ENCODE measurements at regions not wholly inside any gene's neighbourhood (a gene's known extent, or its start where the extent isn't known, plus 50 kb on each side); places are given as distances from the start of the nearest gene placed in this dataset.

DNA sequence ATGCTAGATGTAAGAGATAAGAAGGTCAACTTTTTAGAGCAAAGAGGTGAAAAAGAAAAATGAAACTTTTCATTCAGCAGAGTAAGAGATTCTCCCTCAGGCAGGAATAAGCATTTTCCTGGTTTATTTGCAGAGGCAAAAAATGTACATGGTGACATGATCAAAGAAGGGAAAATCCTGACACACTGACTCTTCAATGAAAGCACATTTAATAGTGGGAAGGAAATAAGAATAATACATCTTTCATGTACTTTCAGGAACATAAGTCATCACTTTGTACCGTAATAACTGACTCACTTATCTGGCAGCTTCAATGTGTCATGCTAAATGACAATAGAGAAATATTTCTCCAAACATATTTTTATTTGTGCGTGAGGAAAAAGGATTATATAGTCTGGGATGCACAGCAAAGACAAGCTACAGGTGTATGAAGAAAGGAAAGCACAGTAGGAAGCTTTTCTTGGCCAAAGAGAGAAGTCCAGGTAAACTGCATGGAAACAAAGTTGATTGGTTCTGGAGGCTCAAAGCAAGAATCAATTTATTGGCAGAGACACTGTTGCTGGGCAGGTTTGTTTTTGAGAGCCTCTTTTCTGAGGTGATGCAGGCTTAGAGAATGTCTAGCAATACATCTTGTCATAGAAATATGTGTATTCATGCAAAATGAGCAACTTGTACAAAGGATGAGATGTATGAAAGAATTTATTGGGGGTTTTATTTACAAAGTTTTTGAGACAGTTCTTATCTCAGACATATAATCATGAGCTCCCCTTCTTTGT is 1409.0 kb downstream of the PLA2G4A start:
- no peak for DNase-seq

DNA sequence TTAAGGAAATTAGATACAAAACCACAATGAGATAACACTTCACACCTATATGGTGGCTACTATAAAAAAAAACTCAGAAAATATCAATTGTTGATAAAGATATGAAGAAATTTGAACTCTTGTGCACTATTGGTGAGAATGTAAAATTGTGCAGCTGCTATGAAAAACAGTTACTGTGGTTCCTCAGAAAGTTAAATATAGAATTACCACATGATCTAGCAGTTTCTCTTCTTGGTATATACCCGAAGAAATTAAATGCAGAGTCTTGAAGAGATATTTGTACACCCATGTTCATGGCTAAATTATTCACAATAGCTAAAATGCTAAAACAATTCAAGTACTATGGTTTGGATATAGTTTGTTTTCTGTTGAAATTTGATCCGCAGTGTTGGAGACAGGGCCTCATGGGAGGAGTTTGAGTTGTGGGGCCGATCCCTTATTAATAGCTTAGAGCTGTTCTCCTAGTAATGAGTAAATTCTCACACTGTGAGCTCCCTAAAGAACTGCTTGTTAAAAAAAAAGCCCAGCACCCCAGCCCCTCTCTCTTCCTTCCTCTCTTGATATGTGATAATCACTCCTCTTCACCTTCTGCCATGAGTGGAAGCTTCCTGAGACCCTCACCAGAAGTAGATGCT is 1412.1 kb downstream of the PLA2G4A start:
- no peak for DNase-seq

GRCh38 chr1:188241629-188242028 is 1412.9 kb downstream of the PLA2G4A start:
- no peak for DNase-seq

GRCh38 chr1:188243456-188243855 is 1414.7 kb downstream of the PLA2G4A start:
- DNase-seq = no peak

DNA sequence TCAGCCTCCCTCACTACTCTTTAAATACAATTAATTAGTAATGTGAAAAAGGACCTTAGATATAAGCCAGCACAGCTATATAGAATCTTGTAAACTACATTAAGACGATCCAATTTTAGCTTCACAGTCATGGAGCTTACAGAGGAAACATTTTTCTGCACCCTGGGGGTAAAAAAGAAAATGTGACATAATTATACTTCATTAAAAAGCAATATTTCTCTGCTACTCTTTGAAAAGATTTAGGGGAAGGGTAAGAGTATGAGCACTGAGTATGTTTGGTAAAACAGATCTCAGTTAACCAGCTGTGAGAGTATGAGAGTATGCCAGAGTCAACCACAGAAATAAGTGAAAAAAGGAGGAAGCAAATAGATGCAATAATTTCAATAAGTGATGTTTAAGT is 1415.9 kb downstream of the PLA2G4A start:
- no peak for DNase-seq

DNA sequence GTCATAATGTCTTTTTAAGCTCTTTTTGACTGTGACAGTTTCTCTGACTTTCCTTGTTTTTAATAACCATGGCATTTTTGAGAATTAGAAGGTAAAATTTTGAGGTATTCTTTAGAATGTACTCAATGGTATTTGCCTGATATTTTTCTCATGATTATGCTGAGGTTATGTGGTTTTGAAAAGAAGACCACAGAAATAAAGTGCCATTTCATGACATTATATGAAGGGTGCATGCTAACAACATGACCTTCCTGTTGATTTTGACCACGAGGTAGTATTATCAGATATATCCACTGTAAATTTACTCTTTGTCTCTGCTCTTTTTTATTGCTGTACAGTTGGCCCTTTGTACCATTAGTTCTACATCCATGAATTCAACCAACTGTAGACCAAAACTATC is 1418.5 kb downstream of the PLA2G4A start:
- no peak for DNase-seq

GRCh38 chr1:188249811-188250210 is 1421.1 kb downstream of the PLA2G4A start:
- no peak for DNase-seq

GRCh38 chr1:188251036-188251435 is 1422.3 kb downstream of the PLA2G4A start:
- DNase-seq = no peak

DNA sequence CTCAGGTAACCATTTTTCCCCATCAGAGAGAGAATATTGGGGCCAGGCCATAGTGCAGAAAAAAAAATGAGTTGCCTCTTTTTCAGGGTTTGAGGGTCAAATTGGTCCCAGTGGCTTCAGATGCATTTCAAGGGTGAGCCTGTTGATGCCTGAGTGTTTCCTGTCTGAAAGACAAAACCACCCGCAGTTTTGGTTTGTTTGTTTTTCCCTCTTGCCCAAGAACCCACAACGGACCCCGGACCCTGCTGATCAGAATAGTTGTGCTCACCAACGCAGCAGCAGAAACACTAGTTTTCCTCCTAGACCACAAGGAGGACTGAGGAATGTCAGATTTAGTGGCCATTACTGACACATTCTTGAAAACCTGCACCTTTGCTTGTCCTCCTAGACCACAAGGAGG is 1433.1 kb downstream of the PLA2G4A start:
- no peak for DNase-seq

DNA sequence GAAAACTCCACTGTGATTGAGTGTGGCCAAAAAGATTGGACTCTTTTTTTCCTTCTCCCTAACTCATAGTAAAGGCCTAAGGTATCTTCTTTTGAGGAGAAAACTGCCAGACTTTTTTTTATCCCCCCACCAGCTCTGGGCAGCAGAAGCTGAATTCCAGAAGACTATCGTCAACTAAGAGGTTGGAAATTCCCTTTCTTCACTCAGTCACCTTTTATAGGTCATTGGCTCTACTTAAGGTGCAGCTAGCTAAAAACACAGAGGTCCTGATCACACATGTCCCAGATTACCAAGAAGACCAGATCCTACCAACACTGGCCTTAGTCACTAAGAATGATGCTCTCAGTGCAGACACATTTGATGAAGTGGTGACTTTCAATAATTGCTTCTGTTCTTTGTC is 1441.2 kb downstream of the PLA2G4A start:
- no peak for DNase-seq

DNA sequence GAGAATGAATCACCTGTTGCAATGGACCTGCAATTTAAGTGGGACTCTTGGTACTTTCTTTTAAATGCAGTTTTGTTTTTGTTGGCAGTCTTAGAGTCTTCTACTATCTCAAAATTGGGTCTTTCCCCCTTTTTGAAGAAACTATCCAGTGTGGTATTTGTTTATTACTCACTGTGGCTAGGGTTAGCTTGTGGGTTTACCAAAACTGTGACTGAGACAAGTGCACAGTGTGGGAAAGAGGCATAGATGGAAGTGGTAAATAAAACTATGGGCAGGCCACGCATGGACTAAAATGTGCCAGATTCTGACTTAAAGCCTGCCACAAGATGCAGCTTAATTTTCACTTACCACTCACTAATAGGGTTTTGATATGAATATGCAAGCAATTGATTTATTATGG is 1441.7 kb downstream of the PLA2G4A start:
- DNase-seq = no peak

DNA sequence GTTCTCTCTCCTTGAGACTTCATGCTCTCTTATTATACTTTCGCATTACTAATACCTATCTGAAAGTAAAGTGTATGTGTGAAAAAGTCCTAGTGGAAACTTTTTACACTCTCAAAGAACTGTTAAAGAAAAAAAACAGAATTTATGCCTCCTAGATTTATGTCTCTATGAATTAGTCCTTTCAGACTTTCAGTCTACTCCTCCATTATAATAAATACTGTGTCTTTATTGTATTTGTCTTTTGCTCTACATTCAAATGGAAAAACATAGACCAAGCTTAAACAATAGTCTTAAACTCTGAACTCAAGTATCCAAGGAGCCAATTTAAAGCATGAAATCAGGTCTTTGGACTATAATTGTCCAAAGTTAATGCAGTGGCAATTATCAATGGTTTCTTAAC is 1449.0 kb downstream of the PLA2G4A start:
- DNase-seq = no peak

DNA sequence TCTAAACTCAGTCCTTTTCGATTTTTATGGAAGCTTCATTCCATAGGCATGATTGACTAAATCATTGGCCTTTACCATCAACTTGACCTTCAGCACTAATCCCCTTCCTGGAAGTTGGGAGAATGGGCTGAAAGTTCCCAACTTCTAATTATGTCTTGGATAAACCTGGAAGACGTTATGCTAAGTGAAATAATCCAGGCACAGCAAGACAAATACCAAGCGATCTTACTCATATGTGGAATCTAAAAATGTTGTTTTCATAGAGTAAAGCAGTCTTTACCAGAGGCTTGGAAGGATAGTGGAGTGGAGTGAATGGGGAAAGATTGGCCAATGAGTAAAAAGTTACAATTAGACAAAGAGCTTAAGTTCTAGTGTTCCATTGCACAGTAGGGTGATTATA is 1453.2 kb downstream of the PLA2G4A start:
- DNase-seq = no peak

DNA sequence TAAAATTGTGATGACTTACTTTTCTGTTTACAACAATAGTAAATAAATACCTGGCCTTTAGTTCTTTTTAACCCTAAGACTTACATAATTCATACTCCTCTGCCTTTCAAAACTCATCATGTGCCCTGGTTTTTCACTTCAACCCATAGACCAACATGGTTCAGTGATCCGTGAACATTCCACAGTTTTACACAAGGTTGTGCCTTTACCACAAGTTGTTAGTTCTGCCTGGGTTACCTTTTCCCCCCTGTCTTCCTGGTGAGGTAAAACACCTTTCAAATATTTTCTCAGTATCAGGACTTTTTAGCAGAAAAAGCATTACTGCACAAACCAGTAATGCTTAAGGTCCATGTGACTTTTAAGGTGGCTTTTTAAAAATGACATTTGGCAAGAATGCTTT is 1466.4 kb downstream of the PLA2G4A start:
- DNase-seq = no peak

GRCh38 chr1:188302746-188303145 is 1474.0 kb downstream of the PLA2G4A start:
- no peak for DNase-seq

DNA sequence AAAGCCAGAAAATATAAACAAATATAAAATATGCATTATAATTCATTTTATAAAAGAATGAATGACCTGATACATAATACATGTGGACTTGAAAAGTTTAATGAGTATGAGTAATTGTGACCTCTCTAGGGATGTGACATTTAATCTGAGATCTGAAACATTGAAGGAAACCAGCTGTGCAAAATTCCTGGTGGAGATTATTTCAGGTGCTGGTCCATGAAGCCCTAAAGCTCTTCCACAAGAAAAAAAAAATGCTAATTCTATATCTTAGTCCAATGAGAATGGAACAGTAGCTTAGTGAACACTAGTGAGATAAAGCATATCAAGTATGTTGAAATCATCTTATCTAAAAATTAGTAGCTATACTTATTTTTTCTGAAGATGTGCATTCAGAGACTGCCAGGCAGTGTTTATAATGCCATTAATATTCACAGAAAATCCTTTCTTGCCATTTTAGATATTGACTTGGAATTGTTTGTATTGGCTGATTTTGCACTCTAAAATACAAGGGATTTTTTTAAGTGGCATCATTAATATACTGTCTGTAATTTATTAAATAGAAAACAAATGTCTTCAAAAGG is 1485.9 kb downstream of the PLA2G4A start:
- DNase-seq = no peak

GRCh38 chr1:188317894-188318293 is 1489.1 kb downstream of the PLA2G4A start:
- DNase-seq = no peak

DNA sequence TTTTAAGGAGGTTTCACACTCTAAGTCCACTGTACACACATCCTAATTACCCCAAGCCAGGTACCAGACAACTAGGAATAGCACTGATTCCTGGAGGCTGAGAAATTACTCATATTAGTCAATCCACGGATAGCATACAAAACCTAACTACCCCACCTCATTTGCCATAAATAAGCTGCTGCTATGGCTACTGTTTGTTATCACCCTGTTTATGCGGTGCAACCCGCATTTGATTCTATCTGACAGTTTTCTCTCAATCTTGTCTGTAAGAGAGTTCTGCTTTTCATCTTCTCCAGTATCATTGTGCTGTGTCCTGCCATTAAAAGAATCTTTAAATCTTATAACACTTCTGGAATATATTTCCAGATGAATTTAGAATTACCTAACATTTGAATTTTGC is 1496.5 kb downstream of the PLA2G4A start:
- no peak for DNase-seq

DNA sequence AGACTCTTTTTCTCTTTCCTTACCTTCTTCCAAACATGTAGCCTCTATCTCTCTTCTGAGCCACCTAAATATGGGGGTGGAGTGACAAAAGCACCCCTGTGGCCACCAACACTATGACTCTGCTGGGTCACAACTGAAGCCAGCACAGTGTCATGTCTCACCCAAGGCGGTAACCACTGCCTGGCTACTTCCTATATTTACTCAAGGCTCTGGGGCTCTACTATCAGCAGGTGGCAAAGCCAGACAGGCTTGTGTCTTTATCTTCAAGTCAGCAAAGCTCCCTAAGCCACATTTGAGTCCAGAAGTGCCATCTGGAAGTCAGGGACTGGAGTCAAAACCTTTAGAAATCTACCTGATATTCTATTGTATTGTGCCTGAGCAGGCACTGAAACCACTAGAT is 1515.2 kb downstream of the PLA2G4A start:
- DNase-seq = no peak

DNA sequence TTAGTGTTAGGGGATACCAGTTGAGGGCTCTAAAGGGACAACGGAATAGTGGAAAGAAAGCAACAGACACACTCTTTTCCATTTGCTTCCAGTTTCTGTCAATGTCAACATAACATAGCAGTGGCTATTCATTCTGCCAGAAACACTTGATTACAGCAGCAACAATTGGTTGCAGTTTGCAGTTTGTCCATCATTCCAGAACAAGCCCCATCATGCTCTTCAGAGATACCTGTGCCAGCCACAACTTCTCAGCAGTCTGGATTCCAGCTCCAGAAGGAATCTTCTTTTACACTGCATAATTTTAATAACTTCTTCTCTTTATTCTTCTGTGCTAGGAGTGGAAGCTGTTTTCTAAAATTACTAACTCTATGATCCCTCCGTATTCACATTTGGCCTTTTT is 1521.4 kb downstream of the PLA2G4A start:
- no peak for DNase-seq

DNA sequence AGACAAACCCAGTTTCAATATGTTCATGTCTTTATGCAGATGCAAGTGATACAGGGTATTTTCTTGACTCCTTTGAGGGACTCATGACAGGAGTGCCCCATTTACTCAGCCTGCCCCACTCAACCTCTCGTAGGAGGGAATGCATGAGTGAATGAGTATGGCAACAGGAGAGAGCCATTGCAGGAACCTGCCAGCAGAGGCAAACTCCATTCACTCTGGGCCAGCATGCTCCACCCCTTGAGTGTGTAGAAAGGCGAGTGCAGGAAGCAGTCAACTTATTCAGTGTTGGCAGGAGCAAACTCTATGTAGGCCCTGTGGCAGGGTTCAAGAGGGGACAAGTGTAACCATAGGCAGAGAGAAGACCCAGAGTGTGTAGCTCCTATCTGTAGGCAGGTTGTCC is 1526.3 kb downstream of the PLA2G4A start:
- no peak for DNase-seq

GRCh38 chr1:188355847-188356246 is 1527.1 kb downstream of the PLA2G4A start:
- DNase-seq = no peak

- no peak for DNase-seq
Observed at GRCh38 chr1:188359315-188359714, 1530.6 kb downstream of the PLA2G4A start.

DNA sequence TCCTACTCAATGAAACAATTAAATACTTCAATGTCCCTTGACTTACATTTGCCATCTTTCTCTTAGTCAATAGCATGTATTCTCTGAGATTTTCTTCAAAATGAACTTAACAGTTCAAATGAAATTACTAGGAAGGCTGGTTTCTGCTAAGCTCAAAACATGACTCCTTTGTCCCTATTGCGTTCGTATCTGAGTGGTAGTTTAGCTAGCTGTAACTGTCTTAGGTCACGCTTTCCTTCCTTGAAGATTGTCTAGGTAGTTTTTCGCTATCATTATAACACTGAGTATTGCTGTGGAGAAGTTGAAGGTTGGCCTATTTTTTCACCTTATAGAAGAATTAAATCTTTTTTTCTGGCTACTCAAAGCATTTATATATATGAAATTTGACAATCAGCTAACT is 1535.2 kb downstream of the PLA2G4A start:
- DNase-seq = no peak
